Neutrophil (primary cell): ENCODE measurements at regions not wholly inside any gene's neighbourhood (a gene's known extent, or its start where the extent isn't known, plus 50 kb on each side); places are given as distances from the start of the nearest gene placed in this dataset.

Source experiments
- H3K27ac ChIP-seq: fragments of 200-600 bp; sonication (generic); 2 replicates; pipeline ENCODE4 v1.5.1; 2016; ENCODE audit warnings: mild to moderate bottlenecking, moderate library complexity
- H3K27me3 ChIP-seq: fragments of 200-600 bp; sonication (generic); 2 replicates; pipeline ENCODE4 v1.6.0; 2016; ENCODE audit warnings: mild to moderate bottlenecking
- H3K36me3 ChIP-seq: fragments of 200-600 bp; sonication (generic); 2 replicates; pipeline ENCODE4 v1.5.1; 2017
- H3K4me1 ChIP-seq, 2 experiments: fragments of 200-600 bp in 1 of 2; sonication (generic) in 1 of 2; 1 replicate in 1 of 2; 2 replicates in 1 of 2; pipeline versions ENCODE4 v1.5.1 to v1.6.1; 2013 to 2016; ENCODE audit warnings: low read depth in 1 of 2, low read length in 1 of 2, mild to moderate bottlenecking in 1 of 2, moderate library complexity in 1 of 2; ENCODE audit not compliant: control insufficient read depth in 1 of 2, insufficient read depth in 1 of 2
- H3K4me3 ChIP-seq, 2 experiments: fragments of 200-600 bp in 1 of 2; sonication (generic) in 1 of 2; 1 replicate in 1 of 2; 2 replicates in 1 of 2; pipeline ENCODE4 v1.5.1; 2013 to 2016; ENCODE audit warnings: low read depth in 1 of 2, low read length in 1 of 2, mild to moderate bottlenecking in 1 of 2, moderate library complexity in 1 of 2
- H3K9me3 ChIP-seq: fragments of 200-600 bp; sonication (generic); 2 replicates; pipeline ENCODE4 v1.5.1; 2016
- CTCF ChIP-seq: fragments of 200-600 bp; sonication (generic); IDR thresholded peaks from 2 replicates; pipeline ENCODE4 v1.5.1; 2016; ENCODE audit warnings: antibody characterized with exemption

DNA sequence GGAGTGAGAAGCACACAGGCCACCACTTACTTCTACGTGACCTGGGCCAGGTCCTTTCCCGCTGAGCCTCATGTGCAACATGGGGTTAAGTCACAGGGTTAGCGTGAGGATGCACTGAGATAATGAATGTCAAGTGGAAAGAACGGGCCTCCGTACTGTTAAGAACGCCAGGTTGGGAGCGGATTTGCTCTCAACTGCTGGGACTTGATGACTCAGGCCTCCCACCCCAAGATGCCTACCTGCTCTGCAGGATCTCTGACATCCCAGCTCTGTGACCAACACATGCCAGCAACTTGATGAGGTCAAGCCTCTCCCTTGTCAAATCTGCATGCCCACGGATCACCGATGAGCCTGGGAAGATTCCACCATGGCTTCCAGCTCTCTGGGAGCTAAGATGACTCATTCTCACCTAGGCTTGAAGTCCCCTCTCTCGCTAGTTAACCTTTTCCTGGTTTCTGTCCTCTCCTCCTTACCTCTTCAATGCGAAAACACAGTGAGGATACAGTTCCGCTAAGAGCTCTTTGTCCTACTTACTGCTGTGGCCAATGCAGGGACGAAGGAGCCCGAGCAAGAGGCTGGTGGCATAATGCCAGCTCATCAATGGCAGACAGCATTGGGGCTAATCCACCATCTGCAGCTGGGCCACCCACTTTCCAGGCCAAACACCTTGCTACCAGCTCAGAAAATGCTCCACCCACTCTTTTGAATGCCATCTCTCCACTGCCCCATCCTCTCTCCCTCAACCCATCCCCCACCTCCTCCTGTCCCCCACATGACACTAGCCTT, 67.6 kb downstream of the PJA1 start:
- H3K36me3 ChIP-seq = no peaks in the 10 kb centered on the region
- H3K9me3 ChIP-seq = no peaks in the 10 kb centered on the region
- no peak overlapping the region for H3K4me3 ChIP-seq
- no peak overlapping the region for H3K27ac ChIP-seq
- H3K27me3 ChIP-seq = no peaks in the 10 kb centered on the region
- H3K4me1 ChIP-seq = no peaks in the 10 kb centered on the region
- TF ChIP-seq CTCF = no peak

- H3K9me3 ChIP-seq = no peaks in the 10 kb centered on the region
- no peak overlapping the region for H3K27ac ChIP-seq
- H3K4me3 ChIP-seq = no peak overlapping the region
- H3K27me3 ChIP-seq = no peaks in the 10 kb centered on the region
- H3K4me1 ChIP-seq = no peaks in the 10 kb centered on the region
- no peak for TF ChIP-seq CTCF
- H3K36me3 ChIP-seq = no peaks in the 10 kb centered on the region
Measured at GRCh38 chrX:69096963-69097362, 68.3 kb downstream of the PJA1 start.

DNA sequence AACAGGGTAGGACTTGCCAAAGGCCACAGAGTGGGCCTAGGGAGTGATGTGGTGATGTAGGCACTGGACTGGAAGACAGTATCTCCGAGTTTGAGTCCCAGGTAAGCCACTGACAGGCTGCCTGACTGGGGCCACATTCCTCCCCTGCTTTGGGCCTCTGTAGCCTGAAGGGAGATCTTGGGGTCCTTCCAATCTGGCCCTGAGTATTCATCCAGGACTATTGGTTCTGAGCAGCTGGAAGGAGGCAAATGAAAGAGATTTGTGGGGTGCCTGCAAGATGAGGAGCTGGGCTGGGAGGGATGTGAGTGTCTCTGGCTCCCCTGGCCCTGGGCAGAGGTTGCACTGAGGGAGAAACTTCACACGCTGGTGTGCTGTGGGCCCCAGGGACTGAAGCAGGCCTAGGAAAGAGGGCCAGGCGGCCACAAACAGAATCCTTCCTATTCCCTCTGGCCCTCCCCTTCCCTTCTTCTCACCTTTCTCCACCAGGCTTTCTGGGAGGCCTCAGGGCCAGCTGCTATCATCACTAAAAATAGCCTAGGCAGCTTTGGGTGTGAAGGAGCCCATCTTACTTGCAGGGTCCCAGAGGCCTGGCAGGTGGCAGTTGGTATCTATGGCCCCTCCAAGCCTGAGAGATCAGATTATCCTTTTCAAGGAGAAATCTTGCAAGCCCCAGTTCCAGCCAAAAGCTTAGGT, 70.1 kb downstream of the PJA1 start:
- Histone ChIP-seq H3K4me3 (no peak overlapping the region), H3K9me3 (no peaks in the 10 kb centered on the region), H3K4me1 (no peaks in the 10 kb centered on the region), H3K27ac (no peak overlapping the region), H3K36me3 (no peaks in the 10 kb centered on the region), H3K27me3 (no peaks in the 10 kb centered on the region)
- no peak for TF ChIP-seq CTCF

DNA sequence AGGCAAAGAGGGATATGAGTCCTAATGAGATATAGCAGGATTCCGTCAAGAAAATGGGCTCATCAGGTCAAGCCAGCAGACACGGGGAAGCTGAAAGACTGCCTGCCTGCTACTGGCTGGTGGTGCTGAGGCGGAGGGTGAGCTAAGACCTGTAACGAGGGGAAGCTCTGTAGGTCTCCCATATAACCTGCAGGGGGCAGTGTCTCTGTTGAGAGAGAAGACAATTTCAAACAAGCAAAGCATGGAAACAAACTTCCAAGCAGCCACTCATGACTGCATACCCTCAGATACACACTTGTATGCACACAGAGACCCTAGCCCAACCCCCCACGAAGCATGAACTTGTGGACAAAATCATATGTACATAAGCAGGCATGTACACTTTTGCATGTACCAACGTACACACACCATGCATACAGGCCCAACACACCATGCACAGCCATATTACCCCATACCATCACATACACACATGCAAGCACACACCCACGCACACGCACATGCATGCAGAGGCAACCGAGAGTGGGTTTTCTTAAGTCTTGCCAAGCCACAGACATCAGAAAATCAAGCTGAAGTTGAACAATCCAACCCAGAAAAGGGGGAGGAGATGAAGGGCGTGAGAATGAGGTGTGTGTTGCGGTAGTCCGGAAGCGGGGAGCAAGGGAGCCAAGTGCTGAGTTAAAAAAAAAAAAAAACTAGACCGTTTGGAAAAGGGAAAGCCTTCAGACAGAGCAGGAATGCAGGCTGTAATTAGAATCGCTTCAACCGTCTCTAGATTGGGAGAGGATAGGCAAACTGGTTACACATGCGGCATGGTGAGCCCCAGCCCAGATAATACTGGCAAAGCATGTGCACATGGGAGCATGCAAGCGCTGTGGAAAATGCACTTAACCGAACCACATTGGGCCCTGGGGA, 71.0 kb downstream of the PJA1 start:
- H3K9me3 ChIP-seq = no peaks in the 10 kb centered on the region
- no peak overlapping the region for H3K4me3 ChIP-seq
- H3K4me1 ChIP-seq = no peaks in the 10 kb centered on the region
- no peaks in the 10 kb centered on the region for H3K36me3 ChIP-seq
- H3K27ac ChIP-seq = no peak overlapping the region
- H3K27me3 ChIP-seq = no peaks in the 10 kb centered on the region
- no peak for TF ChIP-seq CTCF

DNA sequence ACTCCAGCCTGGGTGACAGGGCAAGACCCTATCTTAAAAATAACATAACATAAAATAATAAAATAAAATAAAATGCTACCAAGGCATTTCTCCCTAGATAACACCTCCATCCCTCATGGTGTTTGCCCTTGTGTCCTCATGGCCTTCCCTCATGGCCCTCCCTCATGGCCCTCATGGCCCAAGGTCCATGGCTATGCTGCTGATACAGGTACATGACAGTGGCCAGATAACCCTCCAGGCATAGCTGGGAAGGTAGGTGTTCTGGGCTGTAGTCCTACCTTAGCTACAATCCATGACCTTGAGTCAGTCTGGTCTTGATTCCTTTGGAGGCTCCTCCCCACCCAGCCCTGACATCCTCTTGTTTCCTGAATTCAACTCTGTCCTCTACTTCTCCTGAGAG, 75.2 kb downstream of the PJA1 start:
- H3K4me3 ChIP-seq = no peak overlapping the region
- no peak overlapping the region for H3K27ac ChIP-seq
- H3K27me3 ChIP-seq = no peaks in the 10 kb centered on the region
- no peaks in the 10 kb centered on the region for H3K4me1 ChIP-seq
- no peak for TF ChIP-seq CTCF
- no peaks in the 10 kb centered on the region for H3K36me3 ChIP-seq
- H3K9me3 ChIP-seq = no peaks in the 10 kb centered on the region
